Neural cell (in vitro differentiated cells): ENCODE measurements at regions not wholly inside any gene's neighbourhood (a gene's known extent, or its start where the extent isn't known, plus 50 kb on each side); places are given as distances from the start of the nearest gene placed in this dataset.

Experiments used
- EP300 ChIP-seq: fragments of 450-650 bp; conservative IDR thresholded peaks from 2 replicates; pipeline ENCODE4 v1.6.1; 2014; ENCODE audit warnings: antibody characterized with exemption, mild to moderate bottlenecking, moderate library complexity; ENCODE audit not compliant: poor library complexity, severe bottlenecking
- EZH2 ChIP-seq: fragments of 200-600, 300-800 bp; shearing (Covaris generic), sonication (generic); IDR thresholded peaks from 2 replicates; pipeline ENCODE4 v1.6.1; 2014; ENCODE audit warnings: antibody characterized with exemption, low read length, borderline replicate concordance, mild to moderate bottlenecking; ENCODE audit not compliant: insufficient read depth, poor library complexity, severe bottlenecking
- MXI1 ChIP-seq: fragments of 450-650 bp; conservative IDR thresholded peaks from 2 replicates; pipeline ENCODE4 v1.6.1; 2014; ENCODE audit warnings: antibody characterized with exemption, mild to moderate bottlenecking; ENCODE audit not compliant: poor library complexity, severe bottlenecking
- POLR2AphosphoS5 ChIP-seq: IDR thresholded peaks from 2 replicates; pipeline ENCODE4 v1.6.1; 2012
- SMC3 ChIP-seq: fragments of 450-650 bp; conservative IDR thresholded peaks from 2 replicates; pipeline ENCODE4 v1.6.1; 2014; ENCODE audit warnings: antibody characterized with exemption, mild to moderate bottlenecking, moderate library complexity; ENCODE audit not compliant: poor library complexity
- TF ChIP-seq, protein P1 (sequence below): fragments of 450-650 bp; IDR thresholded peaks from 2 replicates; pipeline ENCODE4 v1.5.1; 2014; ENCODE audit warnings: antibody characterized with exemption, mild to moderate bottlenecking, moderate library complexity; ENCODE audit not compliant: poor library complexity, severe bottlenecking
- TF ChIP-seq, protein P2 (sequence below): IDR thresholded peaks from 2 replicates; pipeline ENCODE4 v1.6.1; 2012; ENCODE audit warnings: borderline replicate concordance

DNA sequence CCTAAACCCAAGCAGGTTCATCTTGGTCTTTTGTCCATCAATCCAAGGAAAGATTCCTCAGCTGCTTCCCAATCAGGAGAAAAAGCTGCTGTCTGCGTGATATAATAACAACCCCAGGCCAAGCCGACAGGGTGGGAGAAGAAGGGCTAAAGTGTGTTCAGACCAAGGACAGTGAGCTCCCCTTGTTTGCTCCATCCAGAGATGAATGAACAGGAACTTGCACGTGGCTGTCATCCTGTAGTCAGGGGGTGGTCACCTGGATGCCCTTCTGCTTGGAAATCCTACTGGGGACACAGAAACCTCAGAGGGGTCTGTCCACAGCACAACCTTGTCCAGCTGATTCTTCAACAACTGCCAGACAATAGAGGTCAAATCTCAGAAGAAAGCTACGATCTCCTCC is 414.5 kb downstream of the SOX9 start:
- TF ChIP-seq, protein P1, sequence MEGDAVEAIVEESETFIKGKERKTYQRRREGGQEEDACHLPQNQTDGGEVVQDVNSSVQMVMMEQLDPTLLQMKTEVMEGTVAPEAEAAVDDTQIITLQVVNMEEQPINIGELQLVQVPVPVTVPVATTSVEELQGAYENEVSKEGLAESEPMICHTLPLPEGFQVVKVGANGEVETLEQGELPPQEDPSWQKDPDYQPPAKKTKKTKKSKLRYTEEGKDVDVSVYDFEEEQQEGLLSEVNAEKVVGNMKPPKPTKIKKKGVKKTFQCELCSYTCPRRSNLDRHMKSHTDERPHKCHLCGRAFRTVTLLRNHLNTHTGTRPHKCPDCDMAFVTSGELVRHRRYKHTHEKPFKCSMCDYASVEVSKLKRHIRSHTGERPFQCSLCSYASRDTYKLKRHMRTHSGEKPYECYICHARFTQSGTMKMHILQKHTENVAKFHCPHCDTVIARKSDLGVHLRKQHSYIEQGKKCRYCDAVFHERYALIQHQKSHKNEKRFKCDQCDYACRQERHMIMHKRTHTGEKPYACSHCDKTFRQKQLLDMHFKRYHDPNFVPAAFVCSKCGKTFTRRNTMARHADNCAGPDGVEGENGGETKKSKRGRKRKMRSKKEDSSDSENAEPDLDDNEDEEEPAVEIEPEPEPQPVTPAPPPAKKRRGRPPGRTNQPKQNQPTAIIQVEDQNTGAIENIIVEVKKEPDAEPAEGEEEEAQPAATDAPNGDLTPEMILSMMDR = no peak
- TF ChIP-seq POLR2AphosphoS5 (no peak), MXI1 (no peak), EP300 (no peak), SMC3 (no peak), EZH2 (no peak)
- TF ChIP-seq, protein P2, sequence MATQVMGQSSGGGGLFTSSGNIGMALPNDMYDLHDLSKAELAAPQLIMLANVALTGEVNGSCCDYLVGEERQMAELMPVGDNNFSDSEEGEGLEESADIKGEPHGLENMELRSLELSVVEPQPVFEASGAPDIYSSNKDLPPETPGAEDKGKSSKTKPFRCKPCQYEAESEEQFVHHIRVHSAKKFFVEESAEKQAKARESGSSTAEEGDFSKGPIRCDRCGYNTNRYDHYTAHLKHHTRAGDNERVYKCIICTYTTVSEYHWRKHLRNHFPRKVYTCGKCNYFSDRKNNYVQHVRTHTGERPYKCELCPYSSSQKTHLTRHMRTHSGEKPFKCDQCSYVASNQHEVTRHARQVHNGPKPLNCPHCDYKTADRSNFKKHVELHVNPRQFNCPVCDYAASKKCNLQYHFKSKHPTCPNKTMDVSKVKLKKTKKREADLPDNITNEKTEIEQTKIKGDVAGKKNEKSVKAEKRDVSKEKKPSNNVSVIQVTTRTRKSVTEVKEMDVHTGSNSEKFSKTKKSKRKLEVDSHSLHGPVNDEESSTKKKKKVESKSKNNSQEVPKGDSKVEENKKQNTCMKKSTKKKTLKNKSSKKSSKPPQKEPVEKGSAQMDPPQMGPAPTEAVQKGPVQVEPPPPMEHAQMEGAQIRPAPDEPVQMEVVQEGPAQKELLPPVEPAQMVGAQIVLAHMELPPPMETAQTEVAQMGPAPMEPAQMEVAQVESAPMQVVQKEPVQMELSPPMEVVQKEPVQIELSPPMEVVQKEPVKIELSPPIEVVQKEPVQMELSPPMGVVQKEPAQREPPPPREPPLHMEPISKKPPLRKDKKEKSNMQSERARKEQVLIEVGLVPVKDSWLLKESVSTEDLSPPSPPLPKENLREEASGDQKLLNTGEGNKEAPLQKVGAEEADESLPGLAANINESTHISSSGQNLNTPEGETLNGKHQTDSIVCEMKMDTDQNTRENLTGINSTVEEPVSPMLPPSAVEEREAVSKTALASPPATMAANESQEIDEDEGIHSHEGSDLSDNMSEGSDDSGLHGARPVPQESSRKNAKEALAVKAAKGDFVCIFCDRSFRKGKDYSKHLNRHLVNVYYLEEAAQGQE = no peak
